H9 (cell line): ENCODE measurements at regions not wholly inside any gene's neighbourhood (a gene's known extent, or its start where the extent isn't known, plus 50 kb on each side); places are given as distances from the start of the nearest gene placed in this dataset.

Experiments
- DNase-seq: peaks from one replicate; pipeline ENCODE4 v3.0.0-alpha.2; 2017
- H2AFZ ChIP-seq: one replicate; pipeline ENCODE4 v1.6.1; 2013; ENCODE audit warnings: mild to moderate bottlenecking, low read length, control low read depth, moderate library complexity
- H2AK5ac ChIP-seq: 2 replicates; pipeline ENCODE4 v1.6.1; 2013; ENCODE audit warnings: low read length, control low read depth, mixed read lengths; ENCODE audit not compliant: insufficient read length
- H2BK120ac ChIP-seq: one replicate; pipeline ENCODE4 v1.6.1; 2013; ENCODE audit warnings: low read depth, mild to moderate bottlenecking, low read length, control low read depth, inconsistent platforms; ENCODE audit not compliant: poor library complexity, severe bottlenecking
- H2BK12ac ChIP-seq: 2 replicates; pipeline ENCODE4 v1.6.1; 2013; ENCODE audit warnings: low read length, control low read depth, mixed read lengths, low read depth; ENCODE audit not compliant: insufficient read length
- H2BK15ac ChIP-seq: 2 replicates; pipeline ENCODE4 v1.6.1; 2013; ENCODE audit warnings: low read depth, low read length, control low read depth
- H2BK20ac ChIP-seq: one replicate; pipeline ENCODE4 v1.6.1; 2013; ENCODE audit warnings: low read depth, mild to moderate bottlenecking, low read length, control low read depth, inconsistent platforms; ENCODE audit not compliant: poor library complexity, severe bottlenecking
- H2BK5ac ChIP-seq: 2 replicates; pipeline ENCODE4 v1.6.1; 2013; ENCODE audit warnings: low read length, control low read depth, mixed read lengths; ENCODE audit not compliant: insufficient read length
- H3K14ac ChIP-seq: 2 replicates; pipeline ENCODE4 v1.6.1; 2013; ENCODE audit warnings: low read length, control low read depth; ENCODE audit not compliant: insufficient read depth
- H3K18ac ChIP-seq: 2 replicates; pipeline ENCODE4 v1.6.1; 2013; ENCODE audit warnings: low read depth, mild to moderate bottlenecking, mixed read lengths, low read length, control low read depth; ENCODE audit not compliant: insufficient read length
- H3K23ac ChIP-seq: 2 replicates; pipeline ENCODE4 v1.6.1; 2013; ENCODE audit warnings: low read length, control low read depth, mixed read lengths, low read depth; ENCODE audit not compliant: insufficient read length
- H3K23me2 ChIP-seq: 2 replicates; pipeline ENCODE4 v1.6.1; 2013; ENCODE audit warnings: low read depth, mild to moderate bottlenecking, mixed read lengths, low read length, control low read depth; ENCODE audit not compliant: insufficient read length, poor library complexity, severe bottlenecking
- H3K27ac ChIP-seq: 2 replicates; pipeline ENCODE4 v1.5.1; 2013; ENCODE audit warnings: low read length, control low read depth, mixed read lengths, low read depth; ENCODE audit not compliant: insufficient read length
- H3K27me3 ChIP-seq: 2 replicates; pipeline ENCODE4 v1.6.1; 2013; ENCODE audit warnings: low read length, control low read depth, inconsistent platforms; ENCODE audit not compliant: insufficient read depth
- H3K4ac ChIP-seq: 2 replicates; pipeline ENCODE4 v1.6.1; 2013; ENCODE audit warnings: low read depth, mild to moderate bottlenecking, control low read depth, inconsistent platforms, low read length, moderate library complexity
- H3K4me1 ChIP-seq: 2 replicates; pipeline ENCODE4 v1.6.1; 2013; ENCODE audit warnings: low read length, control low read depth, inconsistent platforms; ENCODE audit not compliant: insufficient read depth
- H3K4me2 ChIP-seq: 2 replicates; pipeline ENCODE4 v1.6.1; 2013; ENCODE audit warnings: low read length, control low read depth, mixed read lengths; ENCODE audit not compliant: insufficient read length, insufficient read depth
- H3K56ac ChIP-seq: 2 replicates; pipeline ENCODE4 v1.6.1; 2013; ENCODE audit warnings: low read depth, mild to moderate bottlenecking, mixed read lengths, low read length, control low read depth; ENCODE audit not compliant: insufficient read length
- H3K79me1 ChIP-seq: 2 replicates; pipeline ENCODE4 v1.6.1; 2013; ENCODE audit warnings: low read depth, mild to moderate bottlenecking, moderate library complexity, low read length, control low read depth, inconsistent platforms; ENCODE audit not compliant: insufficient read depth, poor library complexity, severe bottlenecking
- H3K79me2 ChIP-seq: 2 replicates; pipeline ENCODE4 v1.6.1; 2013; ENCODE audit warnings: low read length, control low read depth, inconsistent platforms; ENCODE audit not compliant: insufficient read depth
- H3K9ac ChIP-seq: 2 replicates; pipeline ENCODE4 v1.6.1; 2013; ENCODE audit warnings: low read length, control low read depth, mixed read lengths; ENCODE audit not compliant: insufficient read length; ENCODE audit errors: extremely low read depth
- H3K9me3 ChIP-seq: one replicate; pipeline ENCODE4 v1.6.1; 2013; ENCODE audit warnings: low read depth, low read length, inconsistent platforms; ENCODE audit not compliant: control insufficient read depth
- H3T11ph ChIP-seq: one replicate; pipeline ENCODE4 v1.6.1; 2013; ENCODE audit warnings: mild to moderate bottlenecking, low read length, control low read depth, inconsistent platforms
- H4K20me1 ChIP-seq: one replicate; pipeline ENCODE4 v1.6.1; 2013; ENCODE audit not compliant: control insufficient read depth, insufficient read length, insufficient read depth
- H4K5ac ChIP-seq: 2 replicates; pipeline ENCODE4 v1.6.1; 2013; ENCODE audit warnings: low read depth, mild to moderate bottlenecking, mixed read lengths, low read length, control low read depth; ENCODE audit not compliant: insufficient read length
- H4K8ac ChIP-seq: replicated peaks from 2 replicates; pipeline ENCODE4 v1.6.1; 2013; ENCODE audit warnings: low read length, control low read depth, mixed read lengths, low read depth; ENCODE audit not compliant: insufficient read length
- H4K91ac ChIP-seq: 2 replicates; pipeline ENCODE4 v1.6.1; 2013; ENCODE audit warnings: low read depth, mild to moderate bottlenecking, moderate library complexity, mixed read lengths, low read length, control low read depth; ENCODE audit not compliant: insufficient read length
- H3K27ac Mint-ChIP-seq, 3 experiments: 2 replicates in 2 of 3; 3 replicates in 1 of 3; pipeline ENCODE4 v1.8.0; 2020 to 2021; ENCODE audit warnings: mixed read lengths in 3 of 3, mild to moderate bottlenecking in 1 of 3, moderate library complexity in 1 of 3
- H3K27me3 Mint-ChIP-seq: 2 replicates; pipeline ENCODE4 v1.8.0; 2021; ENCODE audit warnings: low read depth, mild to moderate bottlenecking, moderate library complexity, mixed read lengths
- H3K36me3 Mint-ChIP-seq, 3 experiments: 2 replicates in 2 of 3; 3 replicates in 1 of 3; pipeline ENCODE4 v1.8.0; 2020 to 2021; ENCODE audit warnings: low read depth in 3 of 3, mixed read lengths in 3 of 3; ENCODE audit not compliant: insufficient read depth in 1 of 3
- H3K4me1 Mint-ChIP-seq, 2 experiments: 2 replicates each; pipeline ENCODE4 v1.8.0; 2020; ENCODE audit warnings: mixed read lengths in 2 of 2
- H3K4me3 Mint-ChIP-seq, 2 experiments: 2 replicates in 1 of 2; 3 replicates in 1 of 2; pipeline ENCODE4 v1.8.0; 2020 to 2021; ENCODE audit warnings: mild to moderate bottlenecking in 2 of 2, mixed read lengths in 2 of 2, moderate library complexity in 1 of 2
- H3K9me3 Mint-ChIP-seq, 2 experiments: 2 replicates in 1 of 2; 3 replicates in 1 of 2; pipeline ENCODE4 v1.8.0; 2020; ENCODE audit warnings: mild to moderate bottlenecking in 2 of 2, mixed read lengths in 2 of 2, moderate library complexity in 1 of 2
- CTCF ChIP-seq: fragments of 200-600 bp; sonication (generic); conservative IDR thresholded peaks from 3 replicates; pipeline ENCODE4 v1.8.0; 2021; ENCODE audit warnings: antibody characterized with exemption, mild to moderate bottlenecking
- WGBS: extraction: QIAGEN DNeasy Blood & Tissue Kit; methylation state at CpG from one replicate; pipeline ENCODE4 v1.1.7; 2013; ENCODE audit warnings: missing lambda C conversion rate, low lambda C conversion rate, mixed read lengths; ENCODE audit not compliant: insufficient read length; ENCODE audit errors: extremely low coverage; 5-methylcytosine and 5-hydroxymethylcytosine counted together

GRCh38 chr5:164950927-164951326 is 1445.5 kb downstream of the MAT2B start:
- H3K9me3 ChIP-seq = no peaks in the 10 kb centered on the region
- no peak overlapping the region for H3K4ac ChIP-seq
- no peak overlapping the region for H3K27ac ChIP-seq
- no peak overlapping the region for H3K27ac Mint-ChIP-seq
- no peaks in the 10 kb centered on the region for H3K79me2 ChIP-seq
- no peak overlapping the region for H3K23ac ChIP-seq
- no peak overlapping the region for H3K18ac ChIP-seq
- no peak overlapping the region for H2BK12ac ChIP-seq
- no CpG with 5 or more reads among the region's 3 CpGs for WGBS
- H3K14ac ChIP-seq = no peak overlapping the region
- no peak overlapping the region for H2BK20ac ChIP-seq
- no peaks in the 10 kb centered on the region for H3K23me2 ChIP-seq
- H3T11ph ChIP-seq = no peak overlapping the region
- no peak for DNase-seq
- H2BK15ac ChIP-seq = no peak overlapping the region
- H3K27me3 Mint-ChIP-seq = no peaks in the 10 kb centered on the region
- H2BK5ac ChIP-seq = no peak overlapping the region
- no peak overlapping the region for H4K8ac ChIP-seq
- no peak overlapping the region for H3K9ac ChIP-seq
- no peak overlapping the region for H2AFZ ChIP-seq
- no peak overlapping the region for H2AK5ac ChIP-seq
- no peaks in the 10 kb centered on the region for H3K36me3 Mint-ChIP-seq
- no peaks in the 10 kb centered on the region for H3K27me3 ChIP-seq
- H3K4me3 Mint-ChIP-seq = no peak overlapping the region
- H2BK120ac ChIP-seq = no peak overlapping the region
- no peak overlapping the region for H3K56ac ChIP-seq
- TF ChIP-seq CTCF = no peak
- H3K79me1 ChIP-seq = no peaks in the 10 kb centered on the region
- H4K20me1 ChIP-seq = no peaks in the 10 kb centered on the region
- H3K4me1 Mint-ChIP-seq = peaks cover 6% of the 10 kb centered on the region in 2 experiments
- no peak overlapping the region for H4K5ac ChIP-seq
- H3K9me3 Mint-ChIP-seq = no peaks in the 10 kb centered on the region
- no peak overlapping the region for H3K4me2 ChIP-seq
- no peaks in the 10 kb centered on the region; the same call in 1 of the 2 replicates for H3K4me1 ChIP-seq
- no peak overlapping the region for H4K91ac ChIP-seq
